ENCODE measurements at regions not wholly inside any gene's neighbourhood (a gene's known extent, or its start where the extent isn't known, plus 50 kb on each side); places are given as distances from the start of the nearest gene placed in this dataset.

DNA sequence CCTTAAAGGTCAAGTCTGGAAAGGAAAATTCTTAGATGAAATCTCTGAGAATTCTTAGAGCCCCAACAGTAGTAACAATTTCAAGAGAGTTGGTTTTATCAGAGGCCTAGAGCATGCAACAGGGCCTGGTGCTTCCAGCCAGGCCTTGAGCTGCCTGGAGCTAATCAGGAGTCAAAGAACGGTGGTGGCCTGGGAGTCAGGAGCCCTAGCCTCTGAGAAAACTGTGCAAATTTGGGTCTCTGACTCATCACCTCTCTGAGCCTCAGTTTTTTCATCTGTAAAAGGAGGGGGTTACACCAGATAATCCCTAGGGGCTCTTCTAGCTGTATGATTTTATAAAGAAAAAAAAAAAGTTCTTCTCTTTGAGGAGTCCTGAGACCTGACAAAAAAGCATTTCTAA is 227.3 kb upstream of the RPL38 start:
- DNase-seq (ENCODE audit: low read depth in 4 of 4, low spot score in 1 of 4), result no peak

DNA sequence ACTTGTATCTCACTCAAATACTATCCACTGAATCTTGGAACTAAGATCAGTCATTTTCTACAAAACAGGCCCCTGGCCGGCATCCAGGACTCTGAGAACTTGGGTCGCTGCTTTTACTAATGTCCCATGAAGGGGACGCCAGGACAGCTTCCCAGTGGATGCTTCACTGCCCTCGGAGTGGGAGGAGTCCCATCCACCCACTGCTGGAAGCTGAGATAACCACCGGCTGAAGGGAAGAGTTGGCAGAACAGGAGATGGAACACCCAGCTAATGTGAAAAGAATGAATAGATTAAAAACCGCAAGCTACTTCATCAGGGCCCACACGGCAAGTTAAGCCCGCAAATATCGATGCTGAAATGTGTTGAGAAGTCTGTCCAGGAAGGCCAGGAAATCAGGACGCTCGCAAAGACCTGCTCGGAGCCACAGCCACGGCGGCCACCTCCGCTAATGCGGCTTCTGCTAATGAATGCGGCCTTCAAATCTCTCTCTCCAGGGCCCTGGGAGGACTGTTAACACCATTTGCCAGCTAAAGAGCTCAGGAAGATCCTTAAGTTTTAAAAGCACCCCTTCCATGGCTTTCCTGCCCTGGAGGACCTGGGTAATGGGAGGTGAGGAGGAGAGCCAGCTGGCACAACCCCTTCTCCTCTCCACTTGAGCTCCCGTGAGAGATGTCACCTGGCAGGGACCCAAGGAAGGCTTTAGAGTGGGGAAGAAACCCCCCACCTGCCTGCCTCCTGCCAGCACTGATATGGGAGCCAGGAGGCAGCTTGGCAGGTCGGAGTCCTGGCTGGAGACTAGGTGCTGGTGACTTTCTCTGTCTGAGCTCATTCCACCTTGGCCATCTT is 226.6 kb upstream of the RPL38 start:
- no peak for DNase-seq (ENCODE audit: low read depth in 4 of 4, low spot score in 1 of 4)

DNA sequence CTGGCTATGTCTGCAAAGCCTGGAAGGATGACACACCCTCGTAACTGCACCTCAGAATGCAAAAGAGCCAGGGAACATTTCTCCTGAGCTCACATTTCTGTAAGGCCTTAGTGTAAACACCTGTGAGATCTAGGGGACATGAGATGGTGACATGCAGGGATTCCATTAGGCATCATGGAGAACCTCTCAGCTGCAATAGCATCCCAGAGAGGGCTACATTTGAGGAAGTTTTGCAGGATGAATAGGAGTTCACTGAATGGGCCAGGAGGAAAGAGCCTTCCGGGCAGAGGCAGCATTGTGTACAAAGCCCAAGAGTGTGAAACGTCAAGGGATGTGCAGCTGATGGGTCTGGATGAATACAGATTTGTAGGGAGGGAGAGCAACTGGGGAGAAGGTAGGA is 223.0 kb upstream of the RPL38 start:
- DNase-seq (ENCODE audit: low read depth in 4 of 4, low spot score in 1 of 4), result no peak

DNA sequence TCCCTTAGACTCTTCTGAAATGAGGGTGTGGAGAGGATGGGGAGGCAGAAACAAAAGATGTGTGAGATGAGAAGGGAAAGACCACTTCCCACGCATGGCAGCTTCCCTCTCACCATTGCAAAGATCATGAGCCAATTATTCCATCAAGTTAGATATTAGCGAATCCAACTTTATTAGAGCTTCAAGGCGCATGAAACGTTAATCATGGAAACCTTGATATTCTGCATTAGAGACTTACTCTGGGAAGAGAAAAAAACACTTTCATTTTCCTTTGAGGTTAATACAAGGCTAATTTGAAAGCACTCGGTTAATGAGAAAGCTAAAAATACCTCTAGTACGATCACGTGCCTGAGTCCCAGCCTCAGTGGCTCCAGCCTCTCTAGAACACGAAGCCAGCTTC is 220.6 kb upstream of the RPL38 start:
- no peak for DNase-seq (ENCODE audit: low read depth in 4 of 4, low spot score in 1 of 4)

DNA sequence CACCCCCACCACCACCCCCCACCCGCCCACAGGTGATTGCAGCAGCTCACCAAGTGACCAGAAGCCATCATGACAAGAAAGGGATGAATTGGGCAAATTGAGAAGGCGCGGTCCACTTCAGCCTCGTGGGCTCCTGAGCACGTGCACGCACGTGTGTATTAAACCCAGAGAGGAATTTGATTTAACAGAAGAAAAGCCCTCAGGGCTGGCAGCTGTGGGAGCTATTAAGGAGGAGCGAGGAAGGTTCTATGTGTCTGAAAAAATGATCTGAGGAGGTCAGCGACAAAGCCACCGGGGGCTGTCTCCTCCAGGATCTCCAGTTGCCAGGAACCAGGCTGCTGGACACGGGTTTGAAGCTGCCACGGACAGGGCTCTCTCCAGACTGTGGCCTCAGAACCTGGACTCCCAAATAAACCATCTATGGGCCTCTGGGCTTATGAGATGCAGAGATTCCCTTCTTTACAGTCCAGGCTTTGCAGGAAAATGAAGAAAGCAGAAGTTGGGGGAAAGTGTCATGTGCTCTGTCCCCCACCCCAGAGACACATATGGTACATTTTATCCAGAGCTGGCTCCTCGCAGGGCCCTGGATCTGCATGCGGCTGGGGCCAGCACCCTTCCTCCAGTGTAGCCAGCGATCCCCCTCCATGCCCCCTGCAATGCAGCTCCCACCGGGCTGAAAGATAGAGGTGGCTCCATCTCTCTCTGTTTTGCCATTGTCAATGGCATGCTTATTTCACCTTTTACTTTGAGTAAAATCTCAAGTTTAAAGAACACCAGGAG is 219.7 kb upstream of the RPL38 start:
- DNase-seq (ENCODE audit: low read depth in 4 of 4, low spot score in 1 of 4), result no peak

DNA sequence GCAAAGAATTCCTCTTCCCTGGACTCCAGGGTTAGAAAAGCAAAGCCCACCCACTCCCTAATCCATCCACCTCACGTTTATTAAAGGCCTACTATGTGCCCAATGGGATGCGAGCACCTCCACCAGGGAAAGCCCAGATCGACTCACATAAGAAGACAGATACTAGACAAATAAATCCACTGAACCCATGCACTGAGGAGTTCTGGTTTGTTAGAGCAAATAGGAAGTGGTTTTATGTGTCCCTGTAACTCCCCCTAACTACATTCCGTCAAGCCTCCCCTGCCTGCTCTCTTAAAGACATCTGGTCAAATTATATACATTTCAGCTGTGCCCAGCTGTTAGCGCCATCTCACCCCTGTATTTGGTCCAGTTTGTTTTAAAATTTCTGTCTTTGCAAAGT is 218.5 kb upstream of the RPL38 start:
- no peak for DNase-seq (ENCODE audit: low read depth in 4 of 4, low spot score in 1 of 4)

DNA sequence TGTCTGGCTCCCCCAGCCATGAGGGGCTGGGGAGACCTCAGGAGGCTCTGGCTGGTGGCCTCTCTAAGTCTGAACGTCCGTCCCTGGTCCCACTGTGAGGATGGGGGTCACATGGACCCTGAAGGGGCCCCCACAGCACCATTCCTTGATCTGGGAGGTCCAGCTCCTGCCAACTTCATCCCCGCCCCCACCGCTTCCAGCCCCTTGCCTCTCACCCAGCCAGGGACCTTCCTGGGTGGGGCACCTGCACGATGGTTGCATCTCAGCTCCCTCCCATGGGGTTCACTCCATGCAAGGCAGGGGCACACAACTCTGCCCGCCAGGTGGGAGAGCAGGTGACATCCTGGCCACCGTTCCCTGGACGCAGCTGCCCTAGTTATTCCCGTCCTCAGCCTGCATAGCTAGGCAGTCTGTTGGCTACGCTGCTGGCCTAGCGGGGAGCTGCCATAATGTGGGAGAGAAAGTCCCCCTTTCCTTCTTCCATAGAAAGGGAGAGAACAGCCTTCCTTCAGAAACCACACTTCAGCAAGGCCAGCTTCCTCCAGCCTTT is 217.9 kb upstream of the RPL38 start:
- no peak for DNase-seq (ENCODE audit: low read depth in 4 of 4, low spot score in 1 of 4)

DNA sequence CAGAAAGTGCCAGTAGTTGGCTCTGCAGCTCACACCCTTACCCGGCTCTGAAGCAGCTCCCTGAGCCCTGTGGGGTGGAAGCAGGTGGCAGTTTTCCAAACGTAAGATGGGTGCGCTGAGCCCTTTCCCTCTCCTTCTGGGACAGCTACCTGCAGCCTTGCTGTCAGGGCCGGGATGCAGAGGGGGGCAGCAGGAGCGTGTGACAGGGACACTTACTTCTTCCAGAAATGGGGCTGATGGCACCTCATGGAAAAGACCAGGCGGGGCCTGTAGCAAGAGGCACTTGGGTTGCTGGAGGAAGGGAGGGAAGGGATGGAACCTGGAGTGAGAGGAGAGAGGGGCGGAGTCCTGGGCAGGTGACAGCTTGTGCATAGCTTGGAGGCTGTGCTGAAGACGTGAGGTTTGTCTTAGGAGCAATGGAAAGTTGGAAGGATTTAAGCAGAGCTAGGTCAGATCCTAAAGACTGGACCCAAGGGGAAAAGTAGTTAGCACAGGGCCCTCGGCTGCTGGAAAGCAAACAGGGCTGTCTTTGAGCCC is 216.8 kb upstream of the RPL38 start:
- no peak for DNase-seq (ENCODE audit: low read depth in 4 of 4, low spot score in 1 of 4)

DNA sequence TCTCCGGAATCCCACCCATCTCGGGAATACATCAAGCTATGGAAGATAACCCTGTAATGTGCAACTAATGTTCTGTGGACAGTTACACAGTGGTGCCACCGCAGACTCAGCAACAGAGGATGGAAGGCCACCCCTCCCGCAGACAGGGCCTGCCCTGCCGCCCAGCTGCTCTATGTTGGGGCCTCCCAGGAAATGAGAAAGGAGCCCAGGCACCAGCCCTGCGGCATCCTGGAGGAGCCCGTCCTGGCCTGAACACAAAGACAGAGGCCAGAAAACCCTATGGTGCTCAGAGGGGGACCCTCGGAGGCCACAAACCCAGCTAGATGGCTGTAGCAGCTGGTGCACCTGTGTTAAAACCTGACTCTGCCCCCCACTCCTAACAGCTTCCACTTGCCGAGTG is 216.1 kb upstream of the RPL38 start:
- DNase-seq (ENCODE audit: low read depth in 4 of 4, low spot score in 1 of 4), result no peak

DNA sequence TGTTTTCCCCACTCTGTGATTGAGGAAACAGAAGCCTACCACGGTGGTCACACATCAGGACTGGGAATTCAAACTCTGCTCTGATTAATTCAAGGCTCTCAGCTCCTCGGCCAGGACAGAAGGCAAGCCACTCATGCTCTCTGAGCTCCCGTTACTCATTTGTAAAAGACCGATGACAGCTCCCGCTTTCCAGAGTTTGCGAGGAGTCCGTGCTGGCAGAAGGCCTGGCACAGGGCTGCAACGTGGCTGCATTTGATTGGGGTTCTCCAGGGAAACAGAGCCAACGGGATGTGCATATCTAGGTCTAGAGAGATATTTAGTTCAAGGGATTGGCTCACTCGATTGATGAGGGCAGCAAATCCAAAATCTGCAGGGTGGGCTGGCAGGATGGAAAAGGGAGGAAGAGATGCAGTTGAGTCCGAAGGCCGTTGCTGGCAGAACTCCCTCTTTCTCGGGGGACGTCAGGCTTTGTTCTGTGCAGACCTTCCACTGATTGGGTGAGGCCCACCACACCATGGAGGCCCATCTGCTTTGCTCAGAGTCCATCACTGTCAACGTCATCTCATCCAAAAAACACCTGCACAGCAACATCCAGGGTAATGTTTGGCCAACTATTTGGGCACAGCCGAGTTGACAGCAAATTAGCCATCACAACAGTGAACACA is 215.5 kb upstream of the RPL38 start:
- DNase-seq (ENCODE audit: low read depth in 4 of 4, low spot score in 1 of 4), result no peak

DNA sequence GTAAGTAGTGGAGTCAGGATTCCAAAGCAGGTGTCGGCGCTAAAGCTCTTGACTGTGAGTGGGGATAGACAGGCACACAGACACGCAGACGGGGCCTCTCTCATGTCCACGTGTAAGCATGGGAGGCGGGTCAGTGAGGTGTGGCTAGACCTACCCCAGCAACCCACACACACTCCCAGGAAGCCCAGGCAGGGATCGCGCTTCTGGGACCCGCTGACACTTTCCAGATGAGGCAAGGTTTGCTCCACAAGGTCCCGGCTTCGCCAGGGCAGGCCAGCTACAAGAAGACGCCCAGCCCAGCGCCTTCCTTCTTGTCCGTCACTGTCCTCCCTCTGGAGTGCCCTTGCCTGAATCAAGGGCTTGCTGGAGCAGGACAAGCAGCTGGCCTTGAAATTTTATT is 213.8 kb upstream of the RPL38 start:
- DNase-seq (ENCODE audit: low read depth in 4 of 4, low spot score in 1 of 4), result no peak

DNA sequence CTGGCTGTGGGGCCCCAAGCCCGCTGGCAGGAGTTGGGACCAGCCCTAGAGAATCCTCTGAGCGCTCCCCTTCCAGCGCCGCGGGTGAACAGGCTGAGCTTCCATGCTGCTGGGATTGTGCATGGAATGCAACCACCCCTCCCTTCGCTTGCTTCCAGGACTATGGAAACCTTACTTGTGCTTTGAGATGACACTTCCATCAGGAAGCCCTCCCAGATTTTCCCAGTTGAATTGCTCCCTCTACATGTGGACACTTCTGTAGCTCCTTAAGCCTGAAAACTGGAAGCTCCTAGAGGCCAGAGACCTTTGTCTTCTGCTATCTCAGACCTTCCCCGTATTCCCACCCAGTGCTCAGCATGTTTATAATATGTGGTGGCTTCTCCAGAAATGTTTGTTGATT is 213.2 kb upstream of the RPL38 start:
- no peak for DNase-seq (ENCODE audit: low read depth in 4 of 4, low spot score in 1 of 4)

DNA sequence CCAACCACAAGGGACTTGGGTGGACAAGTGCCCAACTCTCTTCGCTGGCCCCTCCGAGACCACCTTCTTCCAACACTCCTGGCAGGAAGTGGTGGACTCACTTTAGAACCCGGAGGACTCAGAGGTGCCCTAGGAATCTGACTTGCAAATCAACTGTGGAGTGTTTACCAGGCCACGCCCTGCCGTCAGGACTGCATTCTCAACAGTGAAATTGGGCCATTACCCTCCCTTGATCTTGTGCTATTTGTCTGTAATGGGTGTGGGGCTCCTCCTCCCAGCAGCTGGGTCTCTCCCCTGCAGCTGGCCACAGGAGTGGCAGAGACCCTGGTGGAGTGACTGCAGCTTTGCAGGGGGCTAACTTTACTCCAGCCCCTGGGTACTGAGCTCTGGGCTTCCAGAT is 212.2 kb upstream of the RPL38 start:
- DNase-seq (ENCODE audit: low read depth in 4 of 4, low spot score in 1 of 4), result no peak

DNA sequence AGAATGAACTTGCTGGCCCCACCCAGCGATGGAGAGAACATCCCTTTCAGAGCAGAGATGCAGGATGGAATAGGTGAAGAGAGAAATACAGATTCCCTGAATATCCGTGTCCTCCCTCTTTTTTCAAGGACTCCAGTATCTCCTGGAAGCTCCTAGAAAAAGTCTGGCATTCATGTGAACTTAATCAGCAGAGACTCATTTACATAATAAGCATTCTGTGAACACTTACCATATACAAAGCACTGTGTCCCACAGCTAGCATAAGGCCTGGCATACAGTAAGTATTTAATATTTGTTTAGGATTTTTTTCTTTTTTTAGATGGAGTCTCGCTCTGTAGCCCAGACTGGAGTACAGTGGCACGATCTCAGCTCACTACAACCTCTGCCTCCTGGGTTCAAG is 208.5 kb upstream of the RPL38 start:
- DNase-seq (ENCODE audit: low read depth in 4 of 4, low spot score in 1 of 4), result no peak

DNA sequence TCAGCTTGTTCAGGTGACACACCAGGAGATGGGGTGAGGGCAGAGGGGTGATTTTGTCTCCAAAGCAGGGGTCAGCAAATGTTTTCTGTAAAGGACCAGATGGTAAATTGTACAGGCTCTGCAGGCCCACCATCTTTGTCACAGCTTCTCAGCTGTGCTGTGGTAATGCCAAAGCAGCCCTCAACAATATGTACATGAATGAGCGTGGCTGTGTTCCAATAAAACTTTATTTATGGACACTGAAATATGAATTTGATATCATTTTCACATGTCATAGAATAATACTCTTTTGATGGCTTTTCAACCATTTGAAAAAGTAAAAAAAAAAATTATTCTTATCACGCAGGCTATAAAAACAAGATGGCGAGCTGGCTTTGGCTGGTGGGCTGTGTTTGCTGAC is 206.4 kb upstream of the RPL38 start:
- DNase-seq (ENCODE audit: low read depth in 4 of 4, low spot score in 1 of 4), result no peak

DNA sequence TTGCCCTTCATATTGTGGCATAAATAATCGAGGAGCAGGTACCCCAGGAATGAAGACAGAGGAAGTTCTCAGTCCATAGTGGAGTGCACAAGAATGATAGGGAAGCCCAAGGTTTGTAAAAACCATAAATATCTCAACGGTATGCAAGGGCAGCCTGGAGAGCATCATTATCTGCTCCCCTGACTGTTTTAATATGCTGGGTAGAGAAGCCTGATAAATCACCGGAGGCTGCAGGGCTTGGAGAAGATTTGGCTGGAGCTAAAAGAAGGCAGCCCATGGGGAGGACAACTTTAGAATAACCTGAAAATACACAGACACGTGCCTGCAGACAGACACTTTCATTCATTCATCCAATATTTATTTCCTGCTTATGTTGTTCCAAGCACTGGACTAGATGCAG is 205.2 kb upstream of the RPL38 start:
- DNase-seq (ENCODE audit: low read depth in 4 of 4, low spot score in 1 of 4), result no peak

DNA sequence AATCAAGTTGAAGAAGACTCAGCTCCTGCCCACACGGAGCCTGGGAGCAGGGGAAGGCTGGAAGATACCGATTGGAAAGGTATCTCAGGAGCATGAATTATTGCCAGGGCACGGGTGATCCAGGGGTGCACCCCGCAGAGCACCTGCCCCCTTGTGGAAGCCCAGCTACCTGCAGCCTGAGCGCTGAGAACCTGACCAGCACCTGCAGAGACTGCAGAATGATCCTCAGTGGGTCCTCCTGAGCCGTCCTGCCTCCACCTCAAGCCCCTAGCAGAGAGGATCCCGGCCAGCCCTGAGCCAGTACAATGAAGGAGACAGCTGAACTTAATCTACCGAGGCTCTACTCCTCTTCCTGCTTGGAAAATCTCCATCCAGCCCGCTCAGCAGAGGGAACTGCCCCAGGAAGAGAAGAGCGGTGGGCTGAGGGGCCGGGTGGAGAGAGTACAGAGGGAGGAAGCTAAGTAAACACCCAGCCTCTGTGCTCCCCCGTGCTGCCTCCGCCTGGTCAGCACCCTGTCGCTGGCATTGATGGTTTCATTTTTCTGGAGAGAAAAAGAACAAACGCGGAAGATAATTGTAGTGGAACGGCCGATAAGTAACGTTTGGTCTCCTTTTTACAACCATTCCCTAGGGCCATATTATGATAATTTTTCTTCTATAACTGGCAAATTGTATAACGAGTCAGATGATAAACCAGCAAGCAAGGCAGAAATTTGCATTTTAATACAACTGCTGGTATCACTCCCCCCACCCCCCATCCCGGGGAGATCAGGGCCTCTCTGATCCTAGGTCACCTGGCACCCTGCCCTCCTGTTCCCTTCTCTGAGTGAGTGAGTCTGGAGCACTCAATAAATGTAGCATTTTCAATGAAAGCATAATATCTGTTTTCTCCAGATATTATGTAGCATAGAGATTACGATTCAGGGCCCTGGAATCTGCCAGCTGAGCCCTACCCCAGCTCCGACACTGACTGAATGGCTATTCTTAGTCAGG is 204.5 kb upstream of the RPL38 start:
- DNase-seq (ENCODE audit: low read depth in 4 of 4, low spot score in 1 of 4), result peak; percentile 17 to 45 (median 40)

DNA sequence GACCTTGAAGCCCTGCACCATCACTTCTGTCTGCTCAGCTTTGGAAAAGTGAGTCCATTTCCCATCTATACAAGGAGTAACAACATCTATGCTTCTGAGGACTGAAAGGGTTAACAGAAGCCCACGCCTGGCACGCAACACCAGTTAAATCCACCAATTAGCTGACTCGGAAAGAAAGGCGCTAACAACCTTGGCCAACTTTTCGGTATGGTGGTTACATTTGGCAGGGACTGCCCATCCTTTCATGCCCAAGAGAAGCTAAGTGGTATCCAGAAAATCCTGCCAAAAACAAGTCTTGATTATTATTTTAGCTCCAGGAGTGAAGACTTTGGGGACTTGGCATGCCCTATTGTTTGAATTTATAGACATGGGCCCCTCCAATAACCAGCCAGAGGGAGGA is 202.3 kb upstream of the RPL38 start:
- no peak for DNase-seq (ENCODE audit: low read depth in 4 of 4, low spot score in 1 of 4)

DNA sequence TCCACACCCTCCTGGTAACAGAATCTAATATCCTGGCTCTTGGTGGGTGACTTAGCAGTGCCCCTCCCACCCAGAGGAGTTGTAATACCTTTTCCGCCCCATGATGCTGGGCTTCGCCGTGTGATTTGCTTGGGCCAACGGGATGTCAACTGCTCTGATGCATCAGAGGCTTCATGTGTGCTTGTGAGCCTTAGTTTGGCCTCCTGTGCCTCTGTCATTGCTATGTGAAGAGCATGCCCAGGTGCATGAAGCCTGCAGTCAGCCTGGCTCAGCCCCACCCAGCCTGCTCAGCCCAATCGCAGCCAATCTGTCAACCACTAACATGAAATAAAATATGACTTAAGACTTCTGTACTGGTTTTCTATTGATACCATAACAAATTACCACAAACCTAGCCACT is 201.2 kb upstream of the RPL38 start:
- no peak for DNase-seq (ENCODE audit: low read depth in 4 of 4, low spot score in 1 of 4)

DNA sequence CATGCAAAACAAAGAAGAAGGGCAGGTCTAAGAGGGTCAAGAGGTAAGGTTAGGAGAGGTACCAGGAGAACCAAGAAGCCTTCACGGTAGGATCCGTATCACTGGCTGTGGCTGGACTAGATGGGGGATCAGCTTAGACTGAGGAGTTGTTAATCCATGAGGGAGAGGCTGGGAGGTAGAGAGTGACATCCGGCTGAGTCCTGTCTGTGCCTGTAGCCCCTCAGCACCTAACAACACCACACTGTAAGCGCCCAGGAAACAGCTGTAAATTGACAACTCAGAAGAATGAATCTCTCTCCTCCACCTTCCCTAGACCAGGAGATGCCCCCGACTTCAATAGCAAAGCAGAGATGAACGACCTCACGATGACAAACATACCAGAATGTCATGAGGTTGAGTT is 199.4 kb upstream of the RPL38 start:
- DNase-seq (ENCODE audit: low read depth in 4 of 4, low spot score in 1 of 4), result no peak
